Muscle layer of duodenum (tissue), 2 donors: ENCODE measurements at regions not wholly inside any gene's neighbourhood (a gene's known extent, or its start where the extent isn't known, plus 50 kb on each side); places are given as distances from the start of the nearest gene placed in this dataset.

Experiments used
- H3K27ac ChIP-seq: one replicate; pipeline ENCODE4 v1.7.0; 2013; ENCODE audit warnings: mild to moderate bottlenecking, low read length
- H3K27me3 ChIP-seq: one replicate; pipeline ENCODE4 v1.7.0; 2013; ENCODE audit warnings: low read depth, mild to moderate bottlenecking, control low read depth, low read length
- H3K36me3 ChIP-seq, 2 donors: one replicate each; pipeline ENCODE4 v1.7.0; 2013; ENCODE audit warnings: low read length in 2 of 2, control low read depth in 1 of 2, mild to moderate bottlenecking in 1 of 2; ENCODE audit not compliant: insufficient read depth in 2 of 2, control insufficient read depth in 1 of 2
- H3K4me1 ChIP-seq, 2 donors: one replicate each; pipeline ENCODE4 v1.7.0; 2013; ENCODE audit warnings: low read length in 2 of 2, mild to moderate bottlenecking in 2 of 2, control low read depth in 1 of 2, moderate library complexity in 1 of 2; ENCODE audit not compliant: insufficient read depth in 2 of 2, control insufficient read depth in 1 of 2
- H3K4me3 ChIP-seq, 2 donors: one replicate each; pipeline ENCODE4 v1.7.0; 2013; ENCODE audit warnings: low read length in 2 of 2, low read depth in 1 of 2, mild to moderate bottlenecking in 1 of 2
- H3K9me3 ChIP-seq, 2 donors: one replicate each; pipeline ENCODE4 v1.7.0; 2013; ENCODE audit warnings: low read length in 2 of 2, control low read depth in 1 of 2, mild to moderate bottlenecking in 1 of 2; ENCODE audit not compliant: control insufficient read depth in 1 of 2
- donor health status: healthy.

- H3K27me3 ChIP-seq = no peaks in the 10 kb centered on the region
Measured at GRCh38 chr5:143581147-143581546, 177.7 kb upstream of the NR3C1 start.

GRCh38 chr5:143576711-143577484 is 173.4 kb upstream of the NR3C1 start:
- Histone ChIP-seq H3K36me3 (no peaks in the 10 kb centered on the region), H3K4me1 (peaks cover 0 to 5% of the 10 kb centered on the region in 2 donors), H3K9me3 (no peaks in the 10 kb centered on the region), H3K27ac (no peak overlapping the region), H3K4me3 (no peak overlapping the region), H3K27me3 (no peaks in the 10 kb centered on the region)

More at GRCh38 chr5:143581147-143581546, 177.7 kb upstream of the NR3C1 start:
- Histone ChIP-seq H3K4me1 (peaks cover 0 to 5% of the 10 kb centered on the region in 2 donors), H3K9me3 (no peaks in the 10 kb centered on the region), H3K27ac (no peak overlapping the region), H3K36me3 (no peaks in the 10 kb centered on the region), H3K4me3 (no peak overlapping the region)

- no peak overlapping the region for H3K4me3 ChIP-seq
Measured at GRCh38 chr5:143575286-143575685, 171.8 kb upstream of the NR3C1 start.

GRCh38 chr5:143574236-143574635 is 170.8 kb upstream of the NR3C1 start:
- H3K9me3 ChIP-seq = no peaks in the 10 kb centered on the region
- H3K27me3 ChIP-seq = no peaks in the 10 kb centered on the region
- no peak overlapping the region for H3K4me3 ChIP-seq
- peaks cover 0 to 5% of the 10 kb centered on the region in 2 donors for H3K4me1 ChIP-seq
- H3K36me3 ChIP-seq = no peaks in the 10 kb centered on the region
- H3K27ac ChIP-seq = no peak overlapping the region

More at GRCh38 chr5:143575286-143575685, 171.8 kb upstream of the NR3C1 start:
- H3K27ac ChIP-seq = no peak overlapping the region
- H3K36me3 ChIP-seq = no peaks in the 10 kb centered on the region
- H3K4me1 ChIP-seq = peaks cover 0 to 5% of the 10 kb centered on the region in 2 donors
- no peaks in the 10 kb centered on the region for H3K9me3 ChIP-seq
- no peaks in the 10 kb centered on the region for H3K27me3 ChIP-seq

- Histone ChIP-seq H3K27me3 (no peaks in the 10 kb centered on the region), H3K4me3 (no peak overlapping the region), H3K4me1 (peaks cover 0 to 5% of the 10 kb centered on the region in 2 donors), H3K36me3 (no peaks in the 10 kb centered on the region), H3K27ac (no peak overlapping the region), H3K9me3 (no peaks in the 10 kb centered on the region)
Measured at GRCh38 chr5:143573568-143574170, 170.2 kb upstream of the NR3C1 start.

- Histone ChIP-seq H3K27ac (no peak overlapping the region), H3K4me3 (no peak overlapping the region), H3K9me3 (no peaks in the 10 kb centered on the region), H3K27me3 (no peaks in the 10 kb centered on the region), H3K36me3 (no peaks in the 10 kb centered on the region), H3K4me1 (peaks cover 0 to 5% of the 10 kb centered on the region in 2 donors)
Measured at GRCh38 chr5:143572671-143573070, 169.2 kb upstream of the NR3C1 start.

GRCh38 chr5:143571642-143572624 is 168.4 kb upstream of the NR3C1 start:
- no peaks in the 10 kb centered on the region for H3K9me3 ChIP-seq
- peaks cover 0 to 4% of the 10 kb centered on the region in 2 donors for H3K4me1 ChIP-seq
- no peaks in the 10 kb centered on the region for H3K27me3 ChIP-seq
- H3K27ac ChIP-seq = no peak overlapping the region
- no peak overlapping the region for H3K4me3 ChIP-seq
- H3K36me3 ChIP-seq = no peaks in the 10 kb centered on the region

- Histone ChIP-seq H3K27me3 (no peaks in the 10 kb centered on the region), H3K36me3 (no peaks in the 10 kb centered on the region), H3K4me1 (no peaks in the 10 kb centered on the region), H3K9me3 (no peaks in the 10 kb centered on the region), H3K27ac (no peak overlapping the region), H3K4me3 (no peak overlapping the region)
Measured at GRCh38 chr5:143570989-143571388, 167.5 kb upstream of the NR3C1 start.

- Histone ChIP-seq H3K27me3 (no peaks in the 10 kb centered on the region), H3K36me3 (no peaks in the 10 kb centered on the region), H3K27ac (no peak overlapping the region), H3K9me3 (no peaks in the 10 kb centered on the region), H3K4me1 (no peaks in the 10 kb centered on the region), H3K4me3 (no peak overlapping the region)
Measured at GRCh38 chr5:143569722-143570567, 166.5 kb upstream of the NR3C1 start.

- H3K36me3 ChIP-seq = no peaks in the 10 kb centered on the region
- no peaks in the 10 kb centered on the region for H3K4me1 ChIP-seq
- no peaks in the 10 kb centered on the region for H3K9me3 ChIP-seq
- H3K4me3 ChIP-seq = no peak overlapping the region
- H3K27ac ChIP-seq = no peak overlapping the region
- no peaks in the 10 kb centered on the region for H3K27me3 ChIP-seq
Measured at GRCh38 chr5:143569213-143569701, 165.8 kb upstream of the NR3C1 start.
